GM21526 (cell line): ENCODE measurements at regions not wholly inside any gene's neighbourhood (a gene's known extent, or its start where the extent isn't known, plus 50 kb on each side); places are given as distances from the start of the nearest gene placed in this dataset.
A peak's percentile ranks its signal among the peaks of the same experiment; 100 is the strongest.

Source experiments
- ATAC-seq: cut with Tn5 transposase; IDR thresholded peaks from one replicate; pipeline ENCODE4 v1.9.1; 2021; ENCODE audit warnings: moderate library complexity; ENCODE audit not compliant: unreplicated experiment, low FRiP score

GRCh38 chr11:27861706-27862430 is 161.6 kb upstream of the BDNF start:
- no peak for ATAC-seq

- no peak for ATAC-seq
Observed at GRCh38 chr11:27860811-27861210, 160.6 kb upstream of the BDNF start.

GRCh38 chr11:27858866-27859265 is 158.6 kb upstream of the BDNF start:
- no peak for ATAC-seq

GRCh38 chr11:27857588-27857987 is 157.3 kb upstream of the BDNF start:
- no peak for ATAC-seq

GRCh38 chr11:27857014-27857413 is 156.8 kb upstream of the BDNF start:
- no peak for ATAC-seq

GRCh38 chr11:27848423-27848822 is 148.2 kb upstream of the BDNF start:
- ATAC-seq = no peak

GRCh38 chr11:27847496-27847895 is 147.2 kb upstream of the BDNF start:
- ATAC-seq = no peak

- no peak for ATAC-seq
Observed at GRCh38 chr11:27842290-27842689, 142.0 kb upstream of the BDNF start.

GRCh38 chr11:27841023-27841422 is 140.8 kb upstream of the BDNF start:
- ATAC-seq = no peak

- ATAC-seq = no peak
Observed at GRCh38 chr11:27839226-27839913, 139.1 kb upstream of the BDNF start.

- no peak for ATAC-seq
Observed at GRCh38 chr11:27838674-27839073, 138.4 kb upstream of the BDNF start.

GRCh38 chr11:27837895-27838563 is 137.8 kb upstream of the BDNF start:
- ATAC-seq = peak; percentile 84

GRCh38 chr11:27830206-27830605 is 130.0 kb upstream of the BDNF start:
- no peak for ATAC-seq

GRCh38 chr11:27820249-27820648 is 120.0 kb upstream of the BDNF start:
- ATAC-seq = no peak

- no peak for ATAC-seq
Observed at GRCh38 chr11:27816197-27816596, 115.9 kb upstream of the BDNF start.

- no peak for ATAC-seq
Observed at GRCh38 chr11:27812341-27812740, 112.1 kb upstream of the BDNF start.

GRCh38 chr11:27807596-27807995 is 107.3 kb upstream of the BDNF start:
- no peak for ATAC-seq

GRCh38 chr11:27806122-27806521 is 105.9 kb upstream of the BDNF start:
- no peak for ATAC-seq

- no peak for ATAC-seq
Observed at GRCh38 chr11:27795955-27796861, 96.0 kb upstream of the BDNF start.

- ATAC-seq = no peak
Observed at GRCh38 chr11:27786864-27787263, 86.6 kb upstream of the BDNF start.

GRCh38 chr11:27786331-27786730 is 86.1 kb upstream of the BDNF start:
- no peak for ATAC-seq
